ENCODE measurements at regions not wholly inside any gene's neighbourhood (a gene's known extent, or its start where the extent isn't known, plus 50 kb on each side); places are given as distances from the start of the nearest gene placed in this dataset.
"Not testable (repeated sequence)": the region's sequence is repeated elsewhere in the genome, so short reads cannot be mapped to it uniquely, and the experiment has no call there.

DNA sequence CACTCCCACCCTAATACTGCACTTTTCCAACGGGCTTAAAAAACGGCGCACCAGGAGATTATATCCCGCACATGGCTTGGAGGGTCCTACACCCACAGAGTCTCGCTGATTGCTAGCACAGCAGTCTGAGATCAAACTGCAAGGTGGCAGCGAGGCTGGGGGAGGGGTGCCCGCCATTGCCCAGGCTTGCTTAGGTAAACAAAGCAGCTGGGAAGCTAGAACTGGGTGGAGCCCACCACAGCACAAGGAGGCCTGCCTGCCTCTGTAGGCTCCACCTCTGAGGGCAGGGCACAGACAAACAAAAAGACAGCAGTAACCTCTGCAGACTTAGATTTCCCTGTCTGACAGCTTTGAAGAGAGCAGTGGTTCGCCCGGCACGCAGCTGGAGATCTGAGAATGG lies 88.5 kb downstream of the MTX3 start:
- not testable (repeated sequence) for H3K36me3 ChIP-seq (ENCODE audit: control insufficient read depth in 1 of 2, insufficient read depth in 2 of 2, low read length in 2 of 2); H3K27ac ChIP-seq (ENCODE audit: low read depth, low read length); H3K4me3 ChIP-seq (ENCODE audit: low read depth, low read length); H2BK5ac ChIP-seq (ENCODE audit: low read depth, low read length, poor library complexity); DNase-seq; H2BK12ac ChIP-seq (ENCODE audit: low read length); H2AK5ac ChIP-seq (ENCODE audit: low read length); H3K79me1 ChIP-seq (ENCODE audit: low read length); H3K14ac ChIP-seq (ENCODE audit: low read length); H3K4me1 ChIP-seq (ENCODE audit: control insufficient read depth in 1 of 2, insufficient read depth in 2 of 2, low read length in 2 of 2); H4K12ac ChIP-seq (ENCODE audit: low read depth, low read length); H3K27me3 ChIP-seq (ENCODE audit: insufficient read depth, low read length); H4K91ac ChIP-seq (ENCODE audit: low read depth, low read length); H3K4ac ChIP-seq (ENCODE audit: low read depth, low read length); H3K18ac ChIP-seq (ENCODE audit: low read length); H3K79me2 ChIP-seq (ENCODE audit: control insufficient read depth, insufficient read depth, low read length, poor library complexity); H3K4me2 ChIP-seq (ENCODE audit: low read length); H3K9ac ChIP-seq (ENCODE audit: low read length); H2BK120ac ChIP-seq (ENCODE audit: insufficient read depth, low read length, poor library complexity); H3K9me3 ChIP-seq (ENCODE audit: insufficient read depth, low read depth, low read length); H2AFZ ChIP-seq (ENCODE audit: insufficient read depth, low read length, poor library complexity); H3K23ac ChIP-seq (ENCODE audit: low read length); H4K8ac ChIP-seq (ENCODE audit: low read depth, low read length)
- WGBS (ENCODE audit: extremely low coverage, insufficient coverage, insufficient read length), result no CpG with 5 or more reads among the region's 10 CpGs

DNA sequence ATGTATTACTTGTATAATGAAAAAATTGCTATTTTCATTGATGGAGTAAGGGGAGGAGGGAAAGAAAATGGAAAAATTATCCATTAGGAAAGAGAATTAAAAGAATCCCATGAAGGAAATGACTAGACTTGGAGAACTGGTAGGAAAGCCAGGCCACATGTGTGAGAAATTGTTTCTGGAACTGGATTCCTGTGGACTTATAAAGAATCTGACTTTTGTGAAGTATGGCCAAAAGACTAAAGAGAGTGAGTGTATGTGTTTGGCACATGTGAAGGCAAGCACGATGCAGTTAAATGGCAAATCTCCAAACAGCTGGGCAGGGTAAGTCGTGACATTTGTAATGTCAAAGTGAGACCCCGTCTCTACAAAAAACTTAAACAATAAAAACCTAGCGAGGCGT lies 89.4 kb downstream of the MTX3 start:
- no peaks in the 10 kb centered on the region for H3K79me1 ChIP-seq (ENCODE audit: low read length)
- H2AK5ac ChIP-seq (ENCODE audit: low read length), result no peak overlapping the region
- no peak overlapping the region for H4K12ac ChIP-seq (ENCODE audit: low read depth, low read length)
- H3K14ac ChIP-seq (ENCODE audit: low read length), result no peak overlapping the region
- no peaks in the 10 kb centered on the region for H3K27me3 ChIP-seq (ENCODE audit: insufficient read depth, low read length)
- no peak overlapping the region for H3K4me2 ChIP-seq (ENCODE audit: low read length)
- H2BK5ac ChIP-seq (ENCODE audit: low read depth, low read length, poor library complexity), result no peak overlapping the region
- H3K27ac ChIP-seq (ENCODE audit: low read depth, low read length), result no peak overlapping the region
- no peaks in the 10 kb centered on the region for H3K36me3 ChIP-seq (ENCODE audit: control insufficient read depth in 1 of 2, insufficient read depth in 2 of 2, low read length in 2 of 2)
- no peak overlapping the region for H4K91ac ChIP-seq (ENCODE audit: low read depth, low read length)
- H3K4ac ChIP-seq (ENCODE audit: low read depth, low read length), result no peak overlapping the region
- no peak overlapping the region for H3K4me3 ChIP-seq (ENCODE audit: low read depth, low read length)
- no peak overlapping the region for H2AFZ ChIP-seq (ENCODE audit: insufficient read depth, low read length, poor library complexity)
- no peak overlapping the region for H2BK120ac ChIP-seq (ENCODE audit: insufficient read depth, low read length, poor library complexity)
- peaks cover 2% of the 10 kb centered on the region for H3K9me3 ChIP-seq (ENCODE audit: insufficient read depth, low read depth, low read length)
- no peak overlapping the region for H3K23ac ChIP-seq (ENCODE audit: low read length)
- H3K4me1 ChIP-seq (ENCODE audit: control insufficient read depth in 1 of 2, insufficient read depth in 2 of 2, low read length in 2 of 2), result no peaks in the 10 kb centered on the region
- H4K8ac ChIP-seq (ENCODE audit: low read depth, low read length), result no peak overlapping the region
- H3K79me2 ChIP-seq (ENCODE audit: control insufficient read depth, insufficient read depth, low read length, poor library complexity), result no peaks in the 10 kb centered on the region
- H3K18ac ChIP-seq (ENCODE audit: low read length), result no peak overlapping the region
- no CpG with 5 or more reads among the region's 5 CpGs for WGBS (ENCODE audit: extremely low coverage, insufficient coverage, insufficient read length)
- H2BK12ac ChIP-seq (ENCODE audit: low read length), result no peak overlapping the region
- no peak for DNase-seq
- H3K9ac ChIP-seq (ENCODE audit: low read length), result no peak overlapping the region

DNA sequence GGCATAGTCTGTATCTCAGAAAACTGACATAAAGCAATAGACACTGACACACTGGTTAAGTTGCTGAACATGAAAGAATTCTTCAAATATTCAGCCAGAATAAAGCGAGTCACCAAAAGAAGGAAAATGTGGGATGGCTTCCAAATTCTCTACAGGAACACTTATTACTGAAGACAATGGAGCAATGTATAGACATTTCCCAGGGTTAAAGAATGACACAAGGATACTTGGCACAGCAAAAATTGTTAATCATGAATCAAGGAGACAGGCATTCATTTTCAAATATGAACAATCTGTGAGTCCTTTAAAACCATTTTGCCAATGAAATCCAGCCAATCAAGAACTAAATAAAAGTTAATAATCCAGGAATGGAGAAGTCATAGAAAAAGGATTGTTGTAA lies 92.5 kb downstream of the MTX3 start:
- no peak overlapping the region for H3K18ac ChIP-seq (ENCODE audit: low read length)
- no peak overlapping the region for H3K4me3 ChIP-seq (ENCODE audit: low read depth, low read length)
- no peak overlapping the region for H2BK5ac ChIP-seq (ENCODE audit: low read depth, low read length, poor library complexity)
- no peak overlapping the region for H3K9ac ChIP-seq (ENCODE audit: low read length)
- H4K91ac ChIP-seq (ENCODE audit: low read depth, low read length), result no peak overlapping the region
- H4K8ac ChIP-seq (ENCODE audit: low read depth, low read length), result no peak overlapping the region
- H2BK12ac ChIP-seq (ENCODE audit: low read length), result no peak overlapping the region
- no peak for DNase-seq
- H3K36me3 ChIP-seq (ENCODE audit: control insufficient read depth in 1 of 2, insufficient read depth in 2 of 2, low read length in 2 of 2), result no peaks in the 10 kb centered on the region
- no peak overlapping the region for H3K14ac ChIP-seq (ENCODE audit: low read length)
- no peaks in the 10 kb centered on the region for H3K79me2 ChIP-seq (ENCODE audit: control insufficient read depth, insufficient read depth, low read length, poor library complexity)
- no CpG with 5 or more reads among the region's 1 CpG for WGBS (ENCODE audit: extremely low coverage, insufficient coverage, insufficient read length)
- H3K79me1 ChIP-seq (ENCODE audit: low read length), result no peaks in the 10 kb centered on the region
- no peaks in the 10 kb centered on the region for H3K4me1 ChIP-seq (ENCODE audit: control insufficient read depth in 1 of 2, insufficient read depth in 2 of 2, low read length in 2 of 2)
- H2AFZ ChIP-seq (ENCODE audit: insufficient read depth, low read length, poor library complexity), result no peak overlapping the region
- no peak overlapping the region for H3K23ac ChIP-seq (ENCODE audit: low read length)
- H3K27me3 ChIP-seq (ENCODE audit: insufficient read depth, low read length), result no peaks in the 10 kb centered on the region
- no peak overlapping the region for H3K27ac ChIP-seq (ENCODE audit: low read depth, low read length)
- H3K9me3 ChIP-seq (ENCODE audit: insufficient read depth, low read depth, low read length), result peaks cover 2% of the 10 kb centered on the region
- no peak overlapping the region for H3K4ac ChIP-seq (ENCODE audit: low read depth, low read length)
- H4K12ac ChIP-seq (ENCODE audit: low read depth, low read length), result no peak overlapping the region
- no peak overlapping the region for H3K4me2 ChIP-seq (ENCODE audit: low read length)
- no peak overlapping the region for H2BK120ac ChIP-seq (ENCODE audit: insufficient read depth, low read length, poor library complexity)
- H2AK5ac ChIP-seq (ENCODE audit: low read length), result no peak overlapping the region

DNA sequence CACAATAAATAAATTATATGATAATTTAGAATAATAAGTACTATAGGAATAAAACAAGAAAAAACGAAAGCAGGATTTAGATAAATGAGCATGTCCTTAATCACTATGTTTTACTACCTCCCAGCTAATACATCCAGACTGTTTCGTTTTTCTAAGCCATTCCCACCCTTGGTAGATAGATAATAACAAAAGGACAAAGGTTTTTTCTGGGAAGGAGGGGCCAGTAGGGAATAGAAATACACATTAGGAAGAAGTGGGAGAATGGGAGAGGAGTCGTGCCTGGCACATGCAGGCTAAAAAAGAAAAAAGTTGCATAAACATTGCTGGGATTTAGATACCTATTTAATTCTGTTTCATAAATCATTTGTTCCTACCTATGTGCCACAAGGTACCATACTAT lies 97.1 kb downstream of the MTX3 start:
- Histone ChIP-seq H3K79me2 (ENCODE audit: control insufficient read depth, insufficient read depth, low read length, poor library complexity) (no peaks in the 10 kb centered on the region), H2BK120ac (ENCODE audit: insufficient read depth, low read length, poor library complexity) (no peak overlapping the region), H3K79me1 (ENCODE audit: low read length) (no peaks in the 10 kb centered on the region), H2AFZ (ENCODE audit: insufficient read depth, low read length, poor library complexity) (no peak overlapping the region), H2BK5ac (ENCODE audit: low read depth, low read length, poor library complexity) (no peak overlapping the region), H3K4me3 (ENCODE audit: low read depth, low read length) (no peak overlapping the region), H3K4me1 (ENCODE audit: control insufficient read depth in 1 of 2, insufficient read depth in 2 of 2, low read length in 2 of 2) (no peaks in the 10 kb centered on the region), H4K8ac (ENCODE audit: low read depth, low read length) (no peak overlapping the region), H3K23ac (ENCODE audit: low read length) (no peak overlapping the region), H3K27me3 (ENCODE audit: insufficient read depth, low read length) (no peaks in the 10 kb centered on the region), H3K4me2 (ENCODE audit: low read length) (no peak overlapping the region), H3K9ac (ENCODE audit: low read length) (no peak overlapping the region), H3K4ac (ENCODE audit: low read depth, low read length) (no peak overlapping the region), H3K27ac (ENCODE audit: low read depth, low read length) (no peak overlapping the region), H2AK5ac (ENCODE audit: low read length) (no peak overlapping the region), H3K14ac (ENCODE audit: low read length) (no peak overlapping the region), H4K91ac (ENCODE audit: low read depth, low read length) (no peak overlapping the region), H3K18ac (ENCODE audit: low read length) (no peak overlapping the region), H2BK12ac (ENCODE audit: low read length) (no peak overlapping the region), H3K9me3 (ENCODE audit: insufficient read depth, low read depth, low read length) (no peaks in the 10 kb centered on the region), H4K12ac (ENCODE audit: low read depth, low read length) (no peak overlapping the region), H3K36me3 (ENCODE audit: control insufficient read depth in 1 of 2, insufficient read depth in 2 of 2, low read length in 2 of 2) (no peaks in the 10 kb centered on the region)
- WGBS (ENCODE audit: extremely low coverage, insufficient coverage, insufficient read length), result no CpG with 5 or more reads among the region's 3 CpGs
- no peak for DNase-seq
